D721Med (cell line): ENCODE measurements at regions not wholly inside any gene's neighbourhood (a gene's known extent, or its start where the extent isn't known, plus 50 kb on each side); places are given as distances from the start of the nearest gene placed in this dataset.

Experiments used
- DNase-seq: peaks from one replicate; pipeline ENCODE4 v3.0.0; 2011; ENCODE audit warnings: low spot score; ENCODE audit not compliant: insufficient read length
- FAIRE-seq: peaks from 2 replicates; lab custom pipeline; 2011; peaks lifted over from hg19 to GRCh38; lab: Jason Lieb, UNC
- TF ChIP-seq, protein P1 (sequence below): IDR thresholded peaks from 2 replicates; pipeline ENCODE4 v1.5.1; 2012; ENCODE audit warnings: mild to moderate bottlenecking, control low read depth; ENCODE audit not compliant: insufficient read depth; ENCODE audit errors: missing control alignments

DNA sequence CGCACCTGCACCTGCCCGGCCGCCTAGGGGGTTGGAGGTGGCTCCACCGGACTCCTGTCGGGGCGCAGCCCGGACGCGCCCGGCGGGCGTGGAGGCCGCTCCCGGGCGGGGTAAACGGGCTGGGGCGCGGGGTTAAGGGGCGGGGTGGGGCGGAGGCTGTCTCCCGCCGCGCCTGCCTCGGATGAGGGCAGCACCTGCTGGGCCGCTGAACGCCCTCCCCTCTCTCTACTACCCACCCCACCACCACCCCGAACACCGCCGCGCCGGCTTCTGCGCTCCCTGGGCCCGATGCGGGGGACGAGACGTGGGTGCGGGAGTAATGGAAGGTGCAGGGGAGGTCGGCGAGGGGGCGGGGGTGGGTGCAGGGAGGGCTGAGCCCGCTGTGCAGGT lies 224.8 kb upstream of the ID2 start:
- FAIRE-seq (no peak), DNase-seq (no peak)
- TF ChIP-seq, protein P1, sequence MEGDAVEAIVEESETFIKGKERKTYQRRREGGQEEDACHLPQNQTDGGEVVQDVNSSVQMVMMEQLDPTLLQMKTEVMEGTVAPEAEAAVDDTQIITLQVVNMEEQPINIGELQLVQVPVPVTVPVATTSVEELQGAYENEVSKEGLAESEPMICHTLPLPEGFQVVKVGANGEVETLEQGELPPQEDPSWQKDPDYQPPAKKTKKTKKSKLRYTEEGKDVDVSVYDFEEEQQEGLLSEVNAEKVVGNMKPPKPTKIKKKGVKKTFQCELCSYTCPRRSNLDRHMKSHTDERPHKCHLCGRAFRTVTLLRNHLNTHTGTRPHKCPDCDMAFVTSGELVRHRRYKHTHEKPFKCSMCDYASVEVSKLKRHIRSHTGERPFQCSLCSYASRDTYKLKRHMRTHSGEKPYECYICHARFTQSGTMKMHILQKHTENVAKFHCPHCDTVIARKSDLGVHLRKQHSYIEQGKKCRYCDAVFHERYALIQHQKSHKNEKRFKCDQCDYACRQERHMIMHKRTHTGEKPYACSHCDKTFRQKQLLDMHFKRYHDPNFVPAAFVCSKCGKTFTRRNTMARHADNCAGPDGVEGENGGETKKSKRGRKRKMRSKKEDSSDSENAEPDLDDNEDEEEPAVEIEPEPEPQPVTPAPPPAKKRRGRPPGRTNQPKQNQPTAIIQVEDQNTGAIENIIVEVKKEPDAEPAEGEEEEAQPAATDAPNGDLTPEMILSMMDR = no peak

DNA sequence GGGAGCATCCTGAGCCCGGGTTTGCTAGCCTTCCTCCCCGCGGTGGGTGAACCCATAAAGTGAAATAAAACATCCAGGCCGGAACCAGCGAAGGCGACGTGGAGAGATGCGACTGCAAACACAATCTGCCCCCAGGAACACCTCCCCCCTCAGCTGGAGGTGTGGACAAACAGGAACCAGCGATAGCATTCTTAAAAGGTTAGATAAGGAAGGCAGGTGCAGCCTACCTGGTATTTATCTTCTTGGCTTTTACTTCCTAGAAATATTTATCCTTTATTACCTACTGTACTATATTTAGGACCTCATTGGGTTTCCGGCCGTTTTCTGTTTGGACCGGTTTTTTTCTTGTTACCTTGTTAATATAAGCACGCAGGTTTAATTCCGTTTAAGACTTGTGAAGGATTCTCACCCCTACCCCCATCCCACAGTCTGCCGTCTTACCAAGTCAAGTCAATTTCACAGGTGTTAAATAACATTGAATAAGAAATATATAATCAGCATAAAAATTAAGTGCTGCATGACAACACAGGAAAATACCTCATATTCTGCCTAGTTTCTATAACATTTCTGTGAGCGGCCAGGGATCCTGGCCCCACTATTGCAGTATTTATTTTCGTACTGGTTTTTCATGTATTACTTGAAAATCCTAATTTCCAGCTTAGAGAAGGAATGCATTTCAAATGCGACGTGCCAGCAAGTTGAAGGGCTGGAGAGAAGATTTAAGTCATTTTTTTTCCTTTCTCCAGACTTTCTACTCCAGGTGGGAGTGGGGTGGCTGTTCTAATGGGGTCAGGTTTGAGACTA lies 224.0 kb upstream of the ID2 start:
- TF ChIP-seq, protein P1 = no peak
- FAIRE-seq (no peak), DNase-seq (no peak)

DNA sequence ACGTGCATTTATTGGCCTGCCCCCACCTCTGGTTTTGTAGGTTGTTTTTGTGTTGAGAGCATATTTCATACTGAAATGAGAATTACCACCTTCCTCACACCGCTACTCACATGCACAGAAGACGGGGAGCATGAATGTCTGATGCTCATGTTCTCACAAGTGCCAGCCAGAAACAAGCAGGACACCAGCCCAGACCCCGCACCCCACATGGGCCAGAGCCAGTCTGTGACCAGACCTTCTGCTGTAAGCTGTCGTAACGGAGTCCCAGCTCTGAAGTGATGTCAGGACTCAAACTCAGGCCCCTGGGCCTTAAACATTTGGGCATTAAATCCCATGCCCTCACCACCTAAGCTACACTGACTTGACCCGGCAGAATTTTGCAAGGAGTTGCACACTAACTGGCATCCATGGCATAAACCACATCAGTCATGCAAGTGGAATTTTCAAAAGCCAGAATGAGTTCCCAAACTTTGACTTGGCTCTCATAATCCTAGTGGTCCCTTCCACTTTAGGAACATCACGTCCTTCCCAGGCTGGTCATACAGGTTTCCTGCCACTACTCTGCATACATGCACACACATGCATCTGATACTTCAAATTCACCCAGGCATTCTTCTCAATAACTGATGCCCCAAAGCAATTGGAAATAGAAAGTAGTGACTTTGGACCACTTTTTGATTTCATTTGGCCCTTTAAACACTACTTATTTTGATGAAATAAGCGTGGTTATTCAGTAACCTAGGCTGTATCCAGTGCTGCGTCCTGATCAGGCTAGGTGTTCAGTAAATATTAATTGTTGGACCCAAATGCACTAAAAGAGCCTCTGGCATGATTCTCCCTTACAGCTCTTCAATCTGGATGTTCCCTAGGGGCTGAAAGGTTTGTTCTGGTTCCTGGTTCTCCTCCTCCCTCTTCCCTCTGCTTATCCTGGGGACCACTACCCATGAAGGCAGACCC lies 223.1 kb upstream of the ID2 start:
- FAIRE-seq (no peak), DNase-seq (no peak)
- TF ChIP-seq, protein P1 = no peak

DNA sequence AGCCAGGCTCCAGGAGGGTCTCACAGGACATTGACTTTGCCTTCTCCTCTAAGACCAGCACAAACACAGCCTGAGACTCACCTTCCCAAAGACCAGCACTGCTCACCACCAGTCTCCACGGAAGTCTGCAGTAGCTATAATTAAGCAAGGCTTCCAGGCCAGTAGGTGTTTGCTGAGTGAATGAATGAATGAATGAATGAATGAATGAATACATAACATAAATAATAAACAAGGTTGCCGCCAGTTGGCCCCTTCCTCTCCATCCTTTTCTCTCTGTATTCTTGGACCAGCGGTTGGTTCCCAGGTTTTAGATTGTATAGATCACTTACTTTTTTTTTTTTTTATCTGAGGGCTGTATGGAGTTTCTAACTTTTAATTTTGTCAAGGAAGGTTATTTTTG lies 222.4 kb upstream of the ID2 start:
- TF ChIP-seq, protein P1 = no peak
- no peak for FAIRE-seq
- DNase-seq = no peak

DNA sequence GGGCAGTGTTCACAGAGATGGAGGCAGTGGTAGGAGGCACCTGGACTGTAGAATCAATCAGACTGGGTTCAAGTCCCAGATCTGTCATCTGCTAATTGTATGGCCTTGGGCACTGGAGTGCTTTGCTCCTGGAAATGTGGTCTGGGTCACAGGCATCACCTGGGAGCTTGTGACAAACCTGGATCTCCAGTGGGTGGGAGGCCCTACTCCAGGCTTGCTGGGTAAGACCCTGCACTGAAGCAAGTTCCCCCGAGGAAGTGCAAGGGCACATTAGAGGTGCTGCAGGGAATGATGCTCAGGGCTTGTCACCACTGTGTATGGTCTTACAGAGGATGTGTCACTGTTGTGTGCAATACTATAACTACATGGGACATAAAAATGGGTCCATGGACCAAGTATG lies 220.5 kb upstream of the ID2 start:
- no peak for DNase-seq
- TF ChIP-seq, protein P1 = no peak
- FAIRE-seq = no peak

DNA sequence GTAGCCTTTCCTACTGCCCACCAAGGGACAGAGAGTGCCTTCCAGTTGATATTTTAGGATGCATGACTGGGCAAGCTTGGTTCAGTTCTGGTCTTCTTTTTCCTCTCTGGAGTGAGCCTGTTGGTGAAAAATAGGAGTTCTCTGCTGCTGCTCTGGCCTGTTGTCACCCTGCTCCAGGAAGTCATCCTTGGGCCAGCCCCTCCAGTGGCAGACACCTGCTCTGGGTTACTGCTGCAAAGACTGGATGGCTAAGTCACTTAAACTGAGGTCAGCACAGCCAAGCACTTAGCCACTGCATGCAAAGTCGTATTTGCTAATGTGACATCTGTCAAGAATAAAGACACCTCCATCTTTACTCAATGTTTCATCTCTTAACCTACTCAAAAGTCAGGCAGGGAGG lies 219.6 kb upstream of the ID2 start:
- no peak for DNase-seq
- TF ChIP-seq, protein P1 = no peak
- FAIRE-seq = no peak
